ENCODE measurements at regions not wholly inside any gene's neighbourhood (a gene's known extent, or its start where the extent isn't known, plus 50 kb on each side); places are given as distances from the start of the nearest gene placed in this dataset.

GRCh38 chr13:39892721-39893685, 237.5 kb downstream of the COG6 start:
- Histone ChIP-seq H3K27me3 (ENCODE audit: control insufficient read depth, insufficient read depth, low read length) (no peaks in the 10 kb centered on the region), H3K4me3 (ENCODE audit: low read depth, low read length) (no peak overlapping the region), H3K36me3 (ENCODE audit: control insufficient read depth, insufficient read depth, low read length) (no peaks in the 10 kb centered on the region)
- TF ChIP-seq, protein P1, sequence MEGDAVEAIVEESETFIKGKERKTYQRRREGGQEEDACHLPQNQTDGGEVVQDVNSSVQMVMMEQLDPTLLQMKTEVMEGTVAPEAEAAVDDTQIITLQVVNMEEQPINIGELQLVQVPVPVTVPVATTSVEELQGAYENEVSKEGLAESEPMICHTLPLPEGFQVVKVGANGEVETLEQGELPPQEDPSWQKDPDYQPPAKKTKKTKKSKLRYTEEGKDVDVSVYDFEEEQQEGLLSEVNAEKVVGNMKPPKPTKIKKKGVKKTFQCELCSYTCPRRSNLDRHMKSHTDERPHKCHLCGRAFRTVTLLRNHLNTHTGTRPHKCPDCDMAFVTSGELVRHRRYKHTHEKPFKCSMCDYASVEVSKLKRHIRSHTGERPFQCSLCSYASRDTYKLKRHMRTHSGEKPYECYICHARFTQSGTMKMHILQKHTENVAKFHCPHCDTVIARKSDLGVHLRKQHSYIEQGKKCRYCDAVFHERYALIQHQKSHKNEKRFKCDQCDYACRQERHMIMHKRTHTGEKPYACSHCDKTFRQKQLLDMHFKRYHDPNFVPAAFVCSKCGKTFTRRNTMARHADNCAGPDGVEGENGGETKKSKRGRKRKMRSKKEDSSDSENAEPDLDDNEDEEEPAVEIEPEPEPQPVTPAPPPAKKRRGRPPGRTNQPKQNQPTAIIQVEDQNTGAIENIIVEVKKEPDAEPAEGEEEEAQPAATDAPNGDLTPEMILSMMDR (IDR thresholded peaks at IDR 0.05; ENCODE audit: insufficient read depth, low read depth, low read length): no peak
- ChIA-PET CTCF (interaction anchor here (0.6 to 2.0 kb wide), 4 partner anchors 9 to 115 kb away, joined by 3 to 7 read pairs (median 3); no protein-coding TSS in a partner anchor), POLR2A (no interaction called here)
- no peak for DNase-seq (ENCODE audit: low read depth)

DNA sequence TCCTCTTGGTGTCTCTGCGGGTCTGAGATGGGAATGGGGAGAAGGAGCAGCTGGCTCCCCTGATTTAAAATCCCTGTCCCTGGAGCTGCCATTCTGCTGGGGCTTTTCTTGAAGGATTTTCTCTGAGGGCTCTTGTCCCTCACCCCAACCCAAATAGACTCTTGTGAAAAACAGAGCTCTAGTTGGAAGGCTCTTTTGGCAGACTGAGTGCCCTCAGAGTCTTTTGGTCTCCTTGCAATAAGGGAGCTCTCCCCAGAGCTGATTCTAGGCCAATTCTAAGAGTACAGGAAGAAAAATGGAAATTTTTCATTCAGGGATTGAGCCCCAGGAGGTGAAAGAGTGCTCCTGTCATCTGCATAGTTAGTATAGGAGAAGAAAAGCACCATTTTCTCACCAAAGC, 238.3 kb downstream of the COG6 start:
- DNase-seq (ENCODE audit: low read depth): no peak
- Histone ChIP-seq H3K27me3 (ENCODE audit: control insufficient read depth, insufficient read depth, low read length) (no peaks in the 10 kb centered on the region), H3K4me3 (ENCODE audit: low read depth, low read length) (no peak overlapping the region), H3K36me3 (ENCODE audit: control insufficient read depth, insufficient read depth, low read length) (no peaks in the 10 kb centered on the region)
- TF ChIP-seq, protein P1 (IDR thresholded peaks at IDR 0.05; ENCODE audit: insufficient read depth, low read depth, low read length): no peak
- POLR2A ChIA-PET: no interaction called here
- CTCF ChIA-PET: interaction anchor here (0.6 to 2.0 kb wide), 2 partner anchors 49 to 116 kb away, joined by 3 to 7 read pairs; no protein-coding TSS in a partner anchor

DNA sequence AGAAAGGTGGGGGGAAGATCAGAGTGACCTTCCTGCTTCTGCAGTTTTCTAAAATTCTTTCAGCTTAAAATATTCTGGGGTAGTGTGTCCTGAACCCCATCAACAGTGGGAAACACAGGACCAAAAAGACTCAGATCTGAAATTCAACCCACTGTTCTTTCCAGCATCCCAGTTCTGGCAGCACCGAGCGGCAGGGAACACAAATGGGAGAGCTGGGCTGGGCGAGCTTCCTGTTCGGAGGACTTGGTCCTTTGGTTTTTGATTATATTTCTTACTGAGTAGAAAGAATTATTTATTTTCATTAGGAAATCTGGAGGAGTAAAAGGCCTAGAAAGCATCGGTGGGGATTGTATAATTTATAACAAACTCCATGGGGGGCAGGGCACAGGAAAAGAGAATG, 239.1 kb downstream of the COG6 start:
- ChIA-PET POLR2A (no interaction called here), CTCF (interaction anchor here (1.6 kb wide), 1 partner anchor 117 kb away, joined by 3 read pairs; no protein-coding TSS in a partner anchor)
- no peak overlapping the region for H3K4me3 ChIP-seq (ENCODE audit: low read depth, low read length)
- TF ChIP-seq, protein P1 (IDR thresholded peaks at IDR 0.05; ENCODE audit: insufficient read depth, low read depth, low read length): no peak
- H3K36me3 ChIP-seq (ENCODE audit: control insufficient read depth, insufficient read depth, low read length): no peaks in the 10 kb centered on the region
- H3K27me3 ChIP-seq (ENCODE audit: control insufficient read depth, insufficient read depth, low read length): no peaks in the 10 kb centered on the region
- no peak for DNase-seq (ENCODE audit: low read depth)

DNA sequence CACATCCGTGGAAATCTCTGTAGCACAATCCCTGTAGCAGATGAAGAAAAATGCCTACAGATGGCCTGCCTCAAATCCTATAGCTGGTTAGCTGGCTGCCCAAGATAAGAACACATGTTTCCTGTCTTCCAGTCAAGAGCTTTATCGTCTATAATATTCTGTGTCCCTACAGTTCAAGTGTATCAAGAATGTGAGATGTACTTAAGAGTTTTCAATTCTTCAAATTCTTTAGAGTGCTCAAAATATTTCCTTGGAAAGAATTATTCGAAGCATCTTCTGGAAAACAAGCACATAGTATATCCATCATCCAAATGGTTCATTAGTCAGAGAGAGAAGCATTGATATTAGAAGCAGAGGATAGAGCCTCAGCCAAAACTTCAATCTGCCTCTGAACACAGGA, 239.8 kb downstream of the COG6 start:
- POLR2A ChIA-PET: no interaction called here
- no peaks in the 10 kb centered on the region; the same call in 1 of the 2 replicates for H3K27me3 ChIP-seq (ENCODE audit: control insufficient read depth, insufficient read depth, low read length)
- CTCF ChIA-PET: interaction anchor here (1.6 kb wide), 1 partner anchor 118 kb away, joined by 3 read pairs; no protein-coding TSS in a partner anchor
- TF ChIP-seq, protein P1 (IDR thresholded peaks at IDR 0.05; ENCODE audit: insufficient read depth, low read depth, low read length): no peak
- DNase-seq (ENCODE audit: low read depth): no peak
- H3K36me3 ChIP-seq (ENCODE audit: control insufficient read depth, insufficient read depth, low read length): no peaks in the 10 kb centered on the region
- H3K4me3 ChIP-seq (ENCODE audit: low read depth, low read length): no peak overlapping the region

GRCh38 chr13:39897636-39898035, 242.2 kb downstream of the COG6 start:
- DNase-seq (ENCODE audit: low read depth): no peak
- TF ChIP-seq, protein P1 (IDR thresholded peaks at IDR 0.05; ENCODE audit: insufficient read depth, low read depth, low read length): no peak
- Histone ChIP-seq H3K27me3 (ENCODE audit: control insufficient read depth, insufficient read depth, low read length) (no peaks in the 10 kb centered on the region; the same call in 1 of the 2 replicates), H3K36me3 (ENCODE audit: control insufficient read depth, insufficient read depth, low read length) (no peaks in the 10 kb centered on the region), H3K4me3 (ENCODE audit: low read depth, low read length) (no peak overlapping the region)
- POLR2A ChIA-PET: no interaction called here
- CTCF ChIA-PET: no interaction called here
